Transverse colon (tissue), 4 donors: ENCODE measurements at regions not wholly inside any gene's neighbourhood (a gene's known extent, or its start where the extent isn't known, plus 50 kb on each side); places are given as distances from the start of the nearest gene placed in this dataset.

Experiments
- CTCF ChIP-seq, 5 experiments: fragments of 200-600 bp in 3 of 5; fragments of 450-650 bp in 2 of 5; sonication (generic) in 3 of 5; IDR thresholded peaks; 1 replicate in 2 of 5; 2 replicates in 3 of 5; pipeline ENCODE4 v1.5.1; 2016 to 2017; ENCODE audit warnings: antibody characterized with exemption in 5 of 5, inconsistent platforms in 3 of 5, mild to moderate bottlenecking in 2 of 5, moderate library complexity in 1 of 5
- EP300 ChIP-seq: sonication (generic); formaldehyde crosslinking; IDR thresholded peaks from one replicate; pipeline ENCODE4 v1.6.1; 2017; ENCODE audit warnings: antibody characterized with exemption, low read depth
- POLR2A ChIP-seq: fragments of 450-650 bp; IDR thresholded peaks from one replicate; pipeline ENCODE4 v1.6.1; 2016; ENCODE audit warnings: antibody characterized with exemption, mild to moderate bottlenecking, moderate library complexity
- POLR2AphosphoS5 ChIP-seq, 3 donors: sonication (generic); formaldehyde crosslinking; IDR thresholded peaks; one replicate each; pipeline ENCODE4 v1.6.1; 2016; ENCODE audit warnings: antibody characterized with exemption in 3 of 3

GRCh38 chr5:45093377-45093776, 284.6 kb downstream of the MRPS30 start:
- TF ChIP-seq CTCF (IDR thresholded peaks at IDR 0.05) (no peak), POLR2AphosphoS5 (IDR thresholded peaks at IDR 0.05) (no peak), POLR2A (no peak), EP300 (no peak)
